Choroid plexus epithelial cell (primary cell): ENCODE measurements at regions not wholly inside any gene's neighbourhood (a gene's known extent, or its start where the extent isn't known, plus 50 kb on each side); places are given as distances from the start of the nearest gene placed in this dataset.

Experiments used
- DNase-seq: peaks from one replicate; pipeline ENCODE4 v3.0.0-alpha.2; 2010; ENCODE audit warnings: low read depth
- H3K4me3 ChIP-seq: 2 replicates; pipeline ENCODE4 v1.5.1; 2011; ENCODE audit warnings: low read depth, mild to moderate bottlenecking, control low read depth, low read length, moderate library complexity
- CTCF ChIP-seq: conservative IDR thresholded peaks from 2 replicates; pipeline ENCODE4 v1.5.1; 2011; ENCODE audit warnings: low read depth, mild to moderate bottlenecking, control low read depth, inconsistent platforms, low read length, moderate library complexity

GRCh38 chr18:27808683-27809082, 368.2 kb downstream of the CDH2 start:
- DNase-seq, result peak; percentile 80
- TF ChIP-seq CTCF, result no peak
- H3K4me3 ChIP-seq, result no peak overlapping the region

GRCh38 chr18:27803957-27804356, 373.0 kb downstream of the CDH2 start:
- no peak for DNase-seq
- no peak for TF ChIP-seq CTCF
- no peak overlapping the region for H3K4me3 ChIP-seq

- no peak for DNase-seq
- no peak for TF ChIP-seq CTCF
- no peak overlapping the region for H3K4me3 ChIP-seq
These were observed 379.4 kb downstream of the CDH2 start for GRCh38 chr18:27797484-27797883.

GRCh38 chr18:27794181-27794926, 382.6 kb downstream of the CDH2 start:
- TF ChIP-seq CTCF, result no peak
- H3K4me3 ChIP-seq, result no peak overlapping the region
- no peak for DNase-seq

- no peak overlapping the region for H3K4me3 ChIP-seq
- DNase-seq, result no peak
- TF ChIP-seq CTCF, result no peak
These were observed 383.7 kb downstream of the CDH2 start for GRCh38 chr18:27793013-27793785.

DNA sequence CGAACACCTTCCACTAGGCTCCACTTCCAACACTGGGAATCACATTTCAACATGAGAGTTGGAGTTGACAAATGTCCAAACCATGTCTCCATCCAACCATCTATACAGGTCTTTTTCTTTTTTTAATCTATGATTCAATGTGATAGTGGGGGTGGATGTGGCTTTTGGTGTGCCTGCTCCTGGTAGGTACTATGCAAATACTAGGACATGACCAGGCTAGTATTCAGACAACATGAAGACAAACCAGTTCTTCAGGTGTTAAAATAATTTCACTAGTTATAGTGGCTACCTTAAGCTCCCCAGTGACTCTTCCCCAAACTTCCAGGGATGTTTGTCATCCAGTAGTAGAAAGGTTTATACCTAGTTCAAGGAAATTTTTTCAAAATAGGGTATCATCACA, 387.5 kb downstream of the CDH2 start:
- TF ChIP-seq CTCF, result no peak
- no peak overlapping the region for H3K4me3 ChIP-seq
- no peak for DNase-seq
